ENCODE measurements at regions not wholly inside any gene's neighbourhood (a gene's known extent, or its start where the extent isn't known, plus 50 kb on each side); places are given as distances from the start of the nearest gene placed in this dataset.

DNA sequence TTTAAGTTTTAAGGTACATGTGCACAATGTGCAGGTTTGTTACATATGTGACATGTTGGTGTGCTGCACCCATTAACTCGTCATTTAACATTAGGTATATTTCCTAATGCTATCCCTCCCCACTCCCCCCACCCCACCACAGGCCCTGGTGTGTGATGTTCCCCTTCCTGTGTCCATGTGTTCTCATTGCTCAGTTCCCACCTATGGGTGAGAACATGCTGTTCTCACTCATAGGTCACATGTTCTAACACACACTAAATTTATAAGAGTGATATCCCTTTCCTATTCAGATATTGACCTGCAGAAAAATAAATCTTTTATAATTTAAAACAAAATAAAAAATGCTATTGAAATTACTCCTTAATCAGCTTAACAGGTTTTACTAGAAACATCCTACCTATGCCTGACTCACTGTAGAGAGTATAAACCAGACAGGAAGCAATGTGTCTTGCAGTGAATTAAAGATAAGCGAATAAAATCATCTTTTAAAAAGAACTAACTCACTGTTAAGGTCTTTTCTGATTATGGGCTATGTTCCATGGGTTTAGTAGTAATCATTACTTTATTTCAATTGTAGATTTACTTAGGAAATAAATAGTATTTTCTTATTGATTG lies 82.0 kb upstream of the DPH5 start:
- no peak for DNase-seq
- Mint-ChIP-seq H3K36me3 (ENCODE audit: low read depth) (no peaks in the 10 kb centered on the region), H3K4me1 (peaks cover 3% of the 10 kb centered on the region), H3K9me3 (no peaks in the 10 kb centered on the region), H3K4me3 (no peak overlapping the region), H3K27ac (no peak overlapping the region), H3K27me3 (ENCODE audit: low read depth, poor library complexity) (peaks cover 2% of the 10 kb centered on the region)
- TF ChIP-seq, protein P1, sequence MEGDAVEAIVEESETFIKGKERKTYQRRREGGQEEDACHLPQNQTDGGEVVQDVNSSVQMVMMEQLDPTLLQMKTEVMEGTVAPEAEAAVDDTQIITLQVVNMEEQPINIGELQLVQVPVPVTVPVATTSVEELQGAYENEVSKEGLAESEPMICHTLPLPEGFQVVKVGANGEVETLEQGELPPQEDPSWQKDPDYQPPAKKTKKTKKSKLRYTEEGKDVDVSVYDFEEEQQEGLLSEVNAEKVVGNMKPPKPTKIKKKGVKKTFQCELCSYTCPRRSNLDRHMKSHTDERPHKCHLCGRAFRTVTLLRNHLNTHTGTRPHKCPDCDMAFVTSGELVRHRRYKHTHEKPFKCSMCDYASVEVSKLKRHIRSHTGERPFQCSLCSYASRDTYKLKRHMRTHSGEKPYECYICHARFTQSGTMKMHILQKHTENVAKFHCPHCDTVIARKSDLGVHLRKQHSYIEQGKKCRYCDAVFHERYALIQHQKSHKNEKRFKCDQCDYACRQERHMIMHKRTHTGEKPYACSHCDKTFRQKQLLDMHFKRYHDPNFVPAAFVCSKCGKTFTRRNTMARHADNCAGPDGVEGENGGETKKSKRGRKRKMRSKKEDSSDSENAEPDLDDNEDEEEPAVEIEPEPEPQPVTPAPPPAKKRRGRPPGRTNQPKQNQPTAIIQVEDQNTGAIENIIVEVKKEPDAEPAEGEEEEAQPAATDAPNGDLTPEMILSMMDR (IDR thresholded peaks at IDR 0.05) = no peak

GRCh38 chr1:101105877-101106276 lies 80.3 kb upstream of the DPH5 start:
- no peak overlapping the region for H3K27ac Mint-ChIP-seq
- H3K4me3 Mint-ChIP-seq = no peak overlapping the region
- no peak for DNase-seq
- no peaks in the 10 kb centered on the region for H3K4me1 Mint-ChIP-seq
- TF ChIP-seq, protein P1 (IDR thresholded peaks at IDR 0.05) = no peak
- no peaks in the 10 kb centered on the region for H3K36me3 Mint-ChIP-seq (ENCODE audit: low read depth)
- no peaks in the 10 kb centered on the region for H3K27me3 Mint-ChIP-seq (ENCODE audit: low read depth, poor library complexity)
- H3K9me3 Mint-ChIP-seq = no peaks in the 10 kb centered on the region

DNA sequence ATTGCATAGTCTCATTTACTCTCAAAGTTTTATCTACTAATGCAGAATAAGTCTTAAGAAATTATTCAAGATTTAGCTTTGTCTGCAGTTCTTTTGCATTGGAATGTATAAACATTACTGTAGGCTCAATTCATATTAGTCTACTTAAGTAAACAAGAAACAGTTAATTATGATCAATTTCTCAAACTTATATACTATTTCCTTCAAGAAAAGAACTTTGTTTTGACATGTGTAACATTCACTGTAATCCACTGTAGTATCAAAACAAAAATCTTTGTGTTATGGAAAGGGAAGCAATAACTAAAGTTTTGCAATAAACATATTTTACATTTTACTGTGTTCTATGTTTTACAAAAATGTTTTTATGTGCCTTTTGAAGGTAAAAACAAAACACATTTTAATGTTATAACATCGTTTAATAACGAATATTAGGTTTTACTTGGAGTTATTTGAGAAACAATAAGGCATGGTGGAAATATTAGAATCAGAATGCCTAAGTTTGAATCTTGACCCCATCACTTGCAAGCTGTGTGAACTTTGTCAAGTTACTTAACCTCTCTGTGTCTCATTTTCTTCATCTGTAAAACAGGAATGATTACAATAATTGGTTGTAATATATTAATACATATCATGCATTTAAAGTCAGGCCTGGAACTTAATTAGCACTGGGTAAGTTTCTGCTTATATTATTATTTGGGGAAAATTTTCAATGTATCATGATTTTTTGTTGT lies 77.0 kb upstream of the DPH5 start:
- Mint-ChIP-seq H3K27me3 (ENCODE audit: low read depth, poor library complexity) (no peaks in the 10 kb centered on the region), H3K9me3 (no peaks in the 10 kb centered on the region), H3K36me3 (ENCODE audit: low read depth) (no peaks in the 10 kb centered on the region), H3K4me3 (no peak overlapping the region), H3K4me1 (no peaks in the 10 kb centered on the region), H3K27ac (no peak overlapping the region)
- TF ChIP-seq, protein P1 (IDR thresholded peaks at IDR 0.05) = no peak
- DNase-seq = no peak

DNA sequence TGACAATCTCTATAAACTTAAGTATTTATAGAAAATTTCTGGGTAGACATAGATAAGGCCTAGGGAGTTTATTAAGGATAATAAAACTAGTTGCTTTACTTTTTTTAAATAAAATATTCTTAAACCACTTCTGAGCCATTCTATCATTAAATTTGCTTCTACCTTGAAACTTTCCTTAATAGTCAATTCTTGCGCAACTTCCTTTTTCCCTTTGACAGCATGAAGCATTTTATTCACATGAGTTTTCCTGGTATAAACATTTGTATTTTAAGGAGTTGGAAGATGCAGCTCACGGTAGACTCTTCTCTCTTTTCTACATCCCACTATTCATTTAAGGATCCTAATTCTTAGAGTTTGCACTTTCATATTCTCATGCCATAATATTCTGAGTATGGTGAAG lies 75.8 kb upstream of the DPH5 start:
- no peak overlapping the region for H3K4me3 Mint-ChIP-seq
- no peak for DNase-seq
- no peak overlapping the region for H3K27ac Mint-ChIP-seq
- no peaks in the 10 kb centered on the region for H3K36me3 Mint-ChIP-seq (ENCODE audit: low read depth)
- H3K27me3 Mint-ChIP-seq (ENCODE audit: low read depth, poor library complexity) = no peaks in the 10 kb centered on the region
- no peaks in the 10 kb centered on the region for H3K9me3 Mint-ChIP-seq
- no peaks in the 10 kb centered on the region for H3K4me1 Mint-ChIP-seq
- TF ChIP-seq, protein P1 (IDR thresholded peaks at IDR 0.05) = no peak

DNA sequence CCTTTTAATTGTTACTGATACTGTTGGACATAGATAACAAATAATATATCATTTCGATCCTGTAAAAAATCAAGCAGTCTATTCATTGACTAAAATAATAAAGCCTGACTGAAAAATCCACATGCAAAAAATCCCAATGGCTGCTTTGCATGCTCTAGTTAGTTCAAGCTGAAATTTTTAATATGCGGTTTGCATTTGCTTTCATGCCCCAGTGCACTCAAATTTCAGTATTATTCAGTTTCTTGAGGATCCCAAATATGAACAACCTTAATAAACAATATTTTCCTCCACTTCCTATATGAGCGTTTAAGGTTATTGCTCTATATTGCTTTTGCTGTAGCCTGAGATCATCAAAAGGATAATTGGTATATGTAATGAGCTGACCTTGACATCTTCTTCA lies 75.1 kb upstream of the DPH5 start:
- no peak for DNase-seq
- no peaks in the 10 kb centered on the region for H3K27me3 Mint-ChIP-seq (ENCODE audit: low read depth, poor library complexity)
- no peaks in the 10 kb centered on the region for H3K4me1 Mint-ChIP-seq
- no peak overlapping the region for H3K27ac Mint-ChIP-seq
- H3K36me3 Mint-ChIP-seq (ENCODE audit: low read depth) = no peaks in the 10 kb centered on the region
- no peak overlapping the region for H3K4me3 Mint-ChIP-seq
- TF ChIP-seq, protein P1 (IDR thresholded peaks at IDR 0.05) = no peak
- no peaks in the 10 kb centered on the region for H3K9me3 Mint-ChIP-seq

- no peaks in the 10 kb centered on the region for H3K9me3 Mint-ChIP-seq
- TF ChIP-seq, protein P1 (IDR thresholded peaks at IDR 0.05) = no peak
- no peak for DNase-seq
- H3K27me3 Mint-ChIP-seq (ENCODE audit: low read depth, poor library complexity) = no peaks in the 10 kb centered on the region
- H3K4me3 Mint-ChIP-seq = no peak overlapping the region
- no peaks in the 10 kb centered on the region for H3K36me3 Mint-ChIP-seq (ENCODE audit: low read depth)
- H3K4me1 Mint-ChIP-seq = no peaks in the 10 kb centered on the region
- H3K27ac Mint-ChIP-seq = no peak overlapping the region
Measured at GRCh38 chr1:101098907-101099306, 73.3 kb upstream of the DPH5 start.

Data from nephron progenitor cell (in vitro differentiated cells).